AG09319 (cell line): ENCODE measurements at regions not wholly inside any gene's neighbourhood (a gene's known extent, or its start where the extent isn't known, plus 50 kb on each side); places are given as distances from the start of the nearest gene placed in this dataset.

Source experiments
- DNase-seq: peaks from one replicate; pipeline ENCODE4 v3.0.0-alpha.2; 2010; ENCODE audit warnings: low read depth; ENCODE audit errors: extremely low read depth
- CTCF ChIP-seq: IDR thresholded peaks from 2 replicates; pipeline ENCODE4 v1.5.1; 2011; ENCODE audit warnings: low read depth, mild to moderate bottlenecking, inconsistent platforms, low read length, moderate library complexity

GRCh38 chr6:14826456-14826855, 419.4 kb upstream of the JARID2 start:
- DNase-seq: no peak

DNA sequence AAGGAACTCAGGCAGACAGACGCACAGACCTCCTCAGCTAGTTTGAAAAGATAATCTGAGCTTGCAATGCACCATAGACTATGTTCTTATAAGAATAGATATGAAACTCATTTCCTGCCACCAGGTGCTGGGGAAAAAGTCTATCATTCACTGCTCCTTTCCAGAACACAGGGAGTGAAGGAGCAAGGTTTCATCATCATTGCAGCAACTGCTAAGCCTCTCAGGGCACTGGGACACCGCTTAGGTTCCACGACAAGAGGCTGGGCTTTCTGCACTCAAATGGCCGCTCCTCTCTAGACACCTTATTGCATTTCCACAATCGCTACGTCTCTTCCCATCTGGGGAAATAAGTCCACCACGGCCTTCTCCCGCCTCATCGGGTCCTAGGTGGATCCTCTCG, 418.5 kb upstream of the JARID2 start:
- no peak for TF ChIP-seq CTCF
- DNase-seq: no peak

More at GRCh38 chr6:14826456-14826855, 419.4 kb upstream of the JARID2 start:
- no peak for TF ChIP-seq CTCF

DNA sequence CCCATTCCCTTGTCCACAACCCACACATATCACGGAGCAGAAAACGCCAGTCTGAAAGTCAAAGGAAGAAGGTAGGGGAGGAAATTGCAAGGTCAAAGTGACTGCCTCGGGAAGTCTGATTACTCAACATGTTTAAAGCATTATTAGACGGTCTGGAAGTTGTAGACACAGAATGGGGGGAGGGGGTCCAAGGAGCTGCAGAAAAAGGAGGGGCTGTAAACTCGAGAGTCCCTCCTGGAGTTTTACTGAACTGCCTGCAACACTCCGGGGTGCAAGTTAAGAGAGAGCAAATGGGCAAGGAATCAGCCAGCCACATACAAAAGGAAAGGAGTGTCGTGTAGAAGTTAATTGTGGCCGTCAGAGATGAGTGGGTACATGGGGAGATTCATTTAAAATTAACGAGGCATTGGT, 417.7 kb upstream of the JARID2 start:
- no peak for DNase-seq
- TF ChIP-seq CTCF: no peak

DNA sequence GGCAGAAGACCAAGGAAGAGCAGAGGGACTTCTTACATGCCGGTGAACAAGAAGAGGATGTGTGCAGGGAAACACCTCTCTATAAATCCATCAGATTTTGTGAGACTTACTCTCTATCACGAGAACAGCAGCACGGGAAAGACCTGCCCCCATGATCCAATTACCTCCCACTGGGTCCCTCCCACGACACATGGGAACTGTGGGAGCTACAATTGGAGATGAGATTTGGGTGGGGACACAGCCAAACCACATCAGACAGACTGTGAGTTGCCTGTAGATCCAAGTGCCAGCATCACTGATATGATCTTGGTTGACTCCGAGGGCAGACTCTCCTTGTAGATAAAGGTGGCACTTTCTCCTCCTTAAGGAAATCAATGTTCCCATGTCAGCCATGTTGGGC, 414.8 kb upstream of the JARID2 start:
- no peak for TF ChIP-seq CTCF
- no peak for DNase-seq

DNA sequence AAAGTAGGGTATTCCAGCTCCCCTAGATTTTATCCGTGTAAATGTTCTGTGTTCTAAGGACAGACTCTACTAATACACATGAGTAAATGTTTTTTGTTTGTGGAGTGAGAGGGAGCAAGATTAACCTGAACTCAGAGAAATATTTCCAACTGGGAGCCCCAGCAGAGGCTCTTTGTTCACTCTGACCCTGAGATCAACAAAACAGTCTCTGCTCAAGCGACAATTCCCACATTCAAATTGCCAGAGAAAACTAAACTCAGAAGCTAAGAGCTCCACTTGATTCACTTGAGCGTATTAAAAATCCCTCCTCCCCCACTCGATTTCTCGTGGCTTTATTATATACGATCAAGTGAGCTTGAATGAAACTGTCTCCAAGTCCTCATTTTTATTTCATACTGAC, 413.9 kb upstream of the JARID2 start:
- TF ChIP-seq CTCF: no peak

DNA sequence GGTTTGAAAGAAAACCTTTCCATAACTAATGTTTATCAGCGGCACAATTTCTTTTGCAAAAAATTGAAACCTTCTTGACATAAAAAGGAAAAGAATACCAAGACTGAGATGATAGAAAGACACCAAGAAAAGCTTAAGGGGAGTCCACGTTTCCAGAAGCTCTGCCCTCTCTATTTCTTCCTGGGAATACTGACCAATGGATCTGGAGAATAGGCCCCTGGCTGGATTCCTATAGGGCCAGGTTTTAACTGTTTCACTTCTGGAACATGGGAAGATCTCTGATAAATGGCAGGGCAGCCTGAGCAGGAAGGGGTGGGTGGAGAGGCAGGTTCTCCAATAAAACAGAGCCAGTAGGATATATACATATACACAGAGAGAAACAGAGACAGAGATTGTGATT, 413.4 kb upstream of the JARID2 start:
- TF ChIP-seq CTCF: no peak
- DNase-seq: no peak

More for the DNA sequence above, 413.9 kb upstream of the JARID2 start:
- DNase-seq: no peak

DNA sequence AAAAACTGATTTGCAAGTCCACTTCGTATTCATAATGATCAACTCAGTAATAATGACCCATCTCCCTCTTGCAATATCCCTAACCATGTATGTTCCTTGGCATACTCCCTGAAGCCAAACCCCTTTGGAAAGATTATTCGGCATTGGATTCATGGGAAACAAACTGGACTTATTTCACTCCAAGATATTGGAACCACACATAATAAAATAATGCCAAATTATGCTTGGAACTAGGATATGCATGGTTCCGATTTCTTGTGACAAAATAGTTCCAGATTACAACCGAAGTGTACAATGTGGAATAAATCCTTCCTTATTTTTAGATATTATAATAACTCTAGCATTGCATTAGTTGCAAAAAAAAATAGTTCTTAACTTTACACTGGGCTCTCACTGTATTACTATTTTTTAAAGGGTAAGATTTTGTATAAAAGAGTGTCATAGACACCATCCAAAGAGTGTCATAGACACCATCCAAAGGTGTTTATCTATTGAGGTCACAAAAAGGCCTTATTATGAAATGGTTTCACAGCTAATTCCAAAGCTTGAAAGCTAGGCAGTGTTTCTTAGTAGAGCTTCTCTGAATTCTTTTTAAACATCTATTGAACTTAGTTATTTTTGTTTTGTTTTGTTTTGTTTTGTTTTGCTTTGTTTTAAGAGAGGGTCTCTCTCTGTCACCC, 410.9 kb upstream of the JARID2 start:
- DNase-seq: no peak
- TF ChIP-seq CTCF: no peak
